ENCODE measurements at regions not wholly inside any gene's neighbourhood (a gene's known extent, or its start where the extent isn't known, plus 50 kb on each side); places are given as distances from the start of the nearest gene placed in this dataset.

DNA sequence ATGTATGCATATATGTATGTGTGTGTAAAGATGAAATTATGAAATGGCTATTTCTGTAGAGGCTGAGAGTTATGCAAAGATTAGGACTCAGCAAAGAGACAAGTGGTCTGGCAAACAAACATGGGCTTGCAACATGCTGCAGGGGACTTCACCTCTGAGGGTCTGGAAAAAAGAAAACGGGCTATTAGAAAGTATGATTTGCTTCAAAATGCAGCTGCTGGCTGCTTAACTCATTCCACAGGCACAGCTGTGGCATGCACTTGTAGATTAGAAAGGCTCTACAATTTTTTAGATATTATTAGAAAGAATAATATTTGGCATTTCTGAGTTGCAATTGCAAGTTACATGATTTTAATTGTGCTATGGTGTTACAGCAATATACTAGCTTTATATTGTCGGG lies 90.4 kb downstream of the ADAMTS1 start:
- intact Hi-C loops (cut with micrococcal nuclease; ENCODE audit: unreplicated experiment) = no loop called here
- no peaks in the 10 kb centered on the region for H3K36me3 ChIP-seq (ENCODE audit: control insufficient read depth, insufficient read depth, low read length)
- no peaks in the 10 kb centered on the region for H3K4me1 ChIP-seq (ENCODE audit: control insufficient read depth, insufficient read depth, low read length)
- H3K27me3 ChIP-seq (ENCODE audit: control insufficient read depth, insufficient read depth, low read length) = no peaks in the 10 kb centered on the region
- ATAC-seq (no peak), DNase-seq (ENCODE audit: low read depth, low spot score) (no peak)
- no peak overlapping the region for H3K27ac ChIP-seq (ENCODE audit: low read length)
- no peaks in the 10 kb centered on the region for H3K9me3 ChIP-seq (ENCODE audit: control insufficient read depth, insufficient read depth, low read depth, low read length)
- TF ChIP-seq, protein P1, sequence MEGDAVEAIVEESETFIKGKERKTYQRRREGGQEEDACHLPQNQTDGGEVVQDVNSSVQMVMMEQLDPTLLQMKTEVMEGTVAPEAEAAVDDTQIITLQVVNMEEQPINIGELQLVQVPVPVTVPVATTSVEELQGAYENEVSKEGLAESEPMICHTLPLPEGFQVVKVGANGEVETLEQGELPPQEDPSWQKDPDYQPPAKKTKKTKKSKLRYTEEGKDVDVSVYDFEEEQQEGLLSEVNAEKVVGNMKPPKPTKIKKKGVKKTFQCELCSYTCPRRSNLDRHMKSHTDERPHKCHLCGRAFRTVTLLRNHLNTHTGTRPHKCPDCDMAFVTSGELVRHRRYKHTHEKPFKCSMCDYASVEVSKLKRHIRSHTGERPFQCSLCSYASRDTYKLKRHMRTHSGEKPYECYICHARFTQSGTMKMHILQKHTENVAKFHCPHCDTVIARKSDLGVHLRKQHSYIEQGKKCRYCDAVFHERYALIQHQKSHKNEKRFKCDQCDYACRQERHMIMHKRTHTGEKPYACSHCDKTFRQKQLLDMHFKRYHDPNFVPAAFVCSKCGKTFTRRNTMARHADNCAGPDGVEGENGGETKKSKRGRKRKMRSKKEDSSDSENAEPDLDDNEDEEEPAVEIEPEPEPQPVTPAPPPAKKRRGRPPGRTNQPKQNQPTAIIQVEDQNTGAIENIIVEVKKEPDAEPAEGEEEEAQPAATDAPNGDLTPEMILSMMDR (IDR thresholded peaks at IDR 0.05) = no peak
- TF ChIP-seq POLR2AphosphoS5 (IDR thresholded peaks at IDR 0.05; ENCODE audit: low read depth, low read length) = no peak
- TF ChIP-seq SIN3A (IDR thresholded peaks at IDR 0.05; ENCODE audit: borderline replicate concordance, insufficient read depth, low read depth, low read length) = no peak
- TF ChIP-seq, protein P2, sequence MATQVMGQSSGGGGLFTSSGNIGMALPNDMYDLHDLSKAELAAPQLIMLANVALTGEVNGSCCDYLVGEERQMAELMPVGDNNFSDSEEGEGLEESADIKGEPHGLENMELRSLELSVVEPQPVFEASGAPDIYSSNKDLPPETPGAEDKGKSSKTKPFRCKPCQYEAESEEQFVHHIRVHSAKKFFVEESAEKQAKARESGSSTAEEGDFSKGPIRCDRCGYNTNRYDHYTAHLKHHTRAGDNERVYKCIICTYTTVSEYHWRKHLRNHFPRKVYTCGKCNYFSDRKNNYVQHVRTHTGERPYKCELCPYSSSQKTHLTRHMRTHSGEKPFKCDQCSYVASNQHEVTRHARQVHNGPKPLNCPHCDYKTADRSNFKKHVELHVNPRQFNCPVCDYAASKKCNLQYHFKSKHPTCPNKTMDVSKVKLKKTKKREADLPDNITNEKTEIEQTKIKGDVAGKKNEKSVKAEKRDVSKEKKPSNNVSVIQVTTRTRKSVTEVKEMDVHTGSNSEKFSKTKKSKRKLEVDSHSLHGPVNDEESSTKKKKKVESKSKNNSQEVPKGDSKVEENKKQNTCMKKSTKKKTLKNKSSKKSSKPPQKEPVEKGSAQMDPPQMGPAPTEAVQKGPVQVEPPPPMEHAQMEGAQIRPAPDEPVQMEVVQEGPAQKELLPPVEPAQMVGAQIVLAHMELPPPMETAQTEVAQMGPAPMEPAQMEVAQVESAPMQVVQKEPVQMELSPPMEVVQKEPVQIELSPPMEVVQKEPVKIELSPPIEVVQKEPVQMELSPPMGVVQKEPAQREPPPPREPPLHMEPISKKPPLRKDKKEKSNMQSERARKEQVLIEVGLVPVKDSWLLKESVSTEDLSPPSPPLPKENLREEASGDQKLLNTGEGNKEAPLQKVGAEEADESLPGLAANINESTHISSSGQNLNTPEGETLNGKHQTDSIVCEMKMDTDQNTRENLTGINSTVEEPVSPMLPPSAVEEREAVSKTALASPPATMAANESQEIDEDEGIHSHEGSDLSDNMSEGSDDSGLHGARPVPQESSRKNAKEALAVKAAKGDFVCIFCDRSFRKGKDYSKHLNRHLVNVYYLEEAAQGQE (IDR thresholded peaks at IDR 0.05; ENCODE audit: insufficient read depth in 1 of 2, low read depth in 2 of 2, low read length in 1 of 2) = no peak
- no peak for TF ChIP-seq TCF7L2 (IDR thresholded peaks at IDR 0.05; ENCODE audit: low read depth, low read length)
- no peak overlapping the region for H3K4me3 ChIP-seq (ENCODE audit: low read depth in 2 of 2, low read length in 2 of 2)
- no TSS peak for BruUV-seq (replicated peaks)
- in situ Hi-C loops (cut with HindIII; ENCODE audit: low pct_unique_long_range_greater_than_20kb, low sequenced_read_pairs) = no loop called here
- CTCF ChIA-PET = no interaction called here
- POLR2A ChIA-PET = no interaction called here

DNA sequence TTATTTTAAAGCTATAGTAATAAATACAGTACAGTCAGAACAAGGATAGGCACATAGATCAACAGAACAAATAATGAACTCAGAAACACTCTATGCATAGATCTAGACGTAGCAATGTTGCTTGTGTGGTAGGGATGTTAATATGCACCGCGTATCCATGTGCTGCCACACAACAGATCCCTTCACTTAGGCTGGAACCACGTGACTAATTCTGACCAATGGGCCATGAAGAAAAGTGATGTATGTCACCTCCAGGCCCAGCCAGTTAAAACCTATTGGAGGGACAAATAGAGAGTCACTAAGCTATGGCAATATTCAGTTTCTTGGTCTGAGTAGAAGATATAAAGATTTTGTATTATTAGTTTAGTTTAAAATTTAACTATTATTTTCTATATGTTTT lies 91.4 kb downstream of the ADAMTS1 start:
- DNase-seq (ENCODE audit: low read depth, low spot score) = no peak
- TF ChIP-seq, protein P1 (IDR thresholded peaks at IDR 0.05) = no peak
- TF ChIP-seq, protein P2 (IDR thresholded peaks at IDR 0.05; ENCODE audit: insufficient read depth in 1 of 2, low read depth in 2 of 2, low read length in 1 of 2) = no peak
- TF ChIP-seq POLR2AphosphoS5 (IDR thresholded peaks at IDR 0.05; ENCODE audit: low read depth, low read length) = no peak
- TF ChIP-seq TCF7L2 (IDR thresholded peaks at IDR 0.05; ENCODE audit: low read depth, low read length) = no peak
- TF ChIP-seq SIN3A (IDR thresholded peaks at IDR 0.05; ENCODE audit: borderline replicate concordance, insufficient read depth, low read depth, low read length) = no peak
- intact Hi-C loops (cut with micrococcal nuclease; ENCODE audit: unreplicated experiment) (no loop called here), in situ Hi-C loops (cut with HindIII; ENCODE audit: low pct_unique_long_range_greater_than_20kb, low sequenced_read_pairs) (no loop called here)
- ChIA-PET CTCF (interaction anchor here (0.6 kb wide), 1 partner anchor 953 kb away, joined by 3 read pairs; no protein-coding TSS in a partner anchor), POLR2A (no interaction called here)
- no TSS peak for BruUV-seq (replicated peaks)
- no peak for ATAC-seq
- H3K27me3 ChIP-seq (ENCODE audit: control insufficient read depth, insufficient read depth, low read length) = no peaks in the 10 kb centered on the region
- no peak overlapping the region for H3K4me3 ChIP-seq (ENCODE audit: low read depth in 2 of 2, low read length in 2 of 2)
- H3K36me3 ChIP-seq (ENCODE audit: control insufficient read depth, insufficient read depth, low read length) = no peaks in the 10 kb centered on the region
- no peak overlapping the region for H3K27ac ChIP-seq (ENCODE audit: low read length)
- no peaks in the 10 kb centered on the region for H3K9me3 ChIP-seq (ENCODE audit: control insufficient read depth, insufficient read depth, low read depth, low read length)
- no peaks in the 10 kb centered on the region for H3K4me1 ChIP-seq (ENCODE audit: control insufficient read depth, insufficient read depth, low read length)
